PFSK-1 (cell line): ENCODE measurements at regions not wholly inside any gene's neighbourhood (a gene's known extent, or its start where the extent isn't known, plus 50 kb on each side); places are given as distances from the start of the nearest gene placed in this dataset.

Experiments used
- REST ChIP-seq, 2 experiments: IDR thresholded peaks; 2 replicates each; pipeline versions ENCODE4 v1.6.1 to v1.8.0; 2011 to 2012; ENCODE audit warnings: low read depth in 2 of 2, low read length in 2 of 2, control low read depth in 1 of 2, inconsistent platforms in 1 of 2, mild to moderate bottlenecking in 1 of 2, moderate library complexity in 1 of 2; ENCODE audit not compliant: insufficient read depth in 1 of 2
- SIN3A ChIP-seq: IDR thresholded peaks from 2 replicates; pipeline ENCODE4 v1.6.1; 2012; ENCODE audit warnings: mild to moderate bottlenecking, low read length, moderate library complexity, borderline replicate concordance; ENCODE audit not compliant: insufficient read depth

- TF ChIP-seq REST (IDR thresholded peaks at IDR 0.05; ENCODE audit: insufficient read depth in 1 of 2, low read depth in 2 of 2, low read length in 2 of 2) (no peak), SIN3A (no peak)
Observed at GRCh38 chr22:47769652-47770051, 1007.2 kb downstream of the TBC1D22A start.
